DND-41 (cell line): ENCODE measurements at regions not wholly inside any gene's neighbourhood (a gene's known extent, or its start where the extent isn't known, plus 50 kb on each side); places are given as distances from the start of the nearest gene placed in this dataset.

Experiments
- CTCF ChIP-seq: IDR thresholded peaks from 2 replicates; pipeline ENCODE4 v1.5.1; 2012; ENCODE audit warnings: borderline replicate concordance, low read length, moderate library complexity, mild to moderate bottlenecking; ENCODE audit not compliant: poor library complexity, severe bottlenecking; ENCODE audit errors: extremely low read depth
- EZH2 ChIP-seq: IDR thresholded peaks from 3 replicates; pipeline ENCODE4 v1.6.1; 2012; ENCODE audit warnings: borderline replicate concordance, low read depth, mild to moderate bottlenecking, moderate library complexity, low read length, inconsistent platforms; ENCODE audit not compliant: severe bottlenecking

- TF ChIP-seq CTCF (no peak), EZH2 (no peak)
These were observed 178.0 kb upstream of the IRX6 start for GRCh38 chr16:55145771-55146603.
